Keratinocyte (primary cell): ENCODE measurements at regions not wholly inside any gene's neighbourhood (a gene's known extent, or its start where the extent isn't known, plus 50 kb on each side); places are given as distances from the start of the nearest gene placed in this dataset.

Experiments
- DNase-seq: peaks from one replicate; pipeline ENCODE4 v3.0.0-alpha.2; 2011; ENCODE audit warnings: low read depth, missing footprints, low spot score
- FAIRE-seq: peaks from 2 replicates; lab custom pipeline; 2011; peaks lifted over from hg19 to GRCh38; lab: Jason Lieb, UNC
- H2AFZ ChIP-seq: 2 replicates; pipeline ENCODE4 v1.6.0; 2012; ENCODE audit warnings: low read length, control low read depth, inconsistent platforms; ENCODE audit not compliant: control insufficient read depth
- H3K27ac ChIP-seq: 2 replicates; pipeline ENCODE4 v1.5.1; 2011; ENCODE audit warnings: low read length; ENCODE audit not compliant: control insufficient read depth, insufficient read depth
- H3K27me3 ChIP-seq: 3 replicates; pipeline ENCODE4 v1.6.0; 2011; ENCODE audit warnings: low read length; ENCODE audit not compliant: control insufficient read depth, insufficient read depth; ENCODE audit errors: extremely low read depth
- H3K36me3 ChIP-seq, 2 experiments: 2 replicates in 1 of 2; 3 replicates in 1 of 2; pipeline ENCODE4 v1.5.1; 2011; ENCODE audit warnings: low read length in 2 of 2, mild to moderate bottlenecking in 1 of 2; ENCODE audit not compliant: control insufficient read depth in 2 of 2, insufficient read depth in 2 of 2; ENCODE audit errors: extremely low read depth in 1 of 2
- H3K4me1 ChIP-seq: 3 replicates; pipeline ENCODE4 v1.5.1; 2011; ENCODE audit warnings: low read length; ENCODE audit not compliant: control insufficient read depth, insufficient read depth; ENCODE audit errors: extremely low read depth
- H3K4me2 ChIP-seq: 3 replicates; pipeline ENCODE4 v1.6.0; 2011; ENCODE audit warnings: low read depth, low read length; ENCODE audit not compliant: control insufficient read depth, insufficient read depth; ENCODE audit errors: extremely low read depth
- H3K4me3 ChIP-seq, 3 experiments: fragments of 200-600 bp in 1 of 3; sonication (generic) in 1 of 3; 2 replicates in 2 of 3; 3 replicates in 1 of 3; pipeline ENCODE4 v1.5.1; 2011 to 2016; ENCODE audit warnings: low read length in 3 of 3, mild to moderate bottlenecking in 3 of 3, control low read depth in 2 of 3, inconsistent platforms in 1 of 3, low read depth in 1 of 3, mixed read lengths in 1 of 3, mixed run types in 1 of 3, moderate library complexity in 1 of 3; ENCODE audit not compliant: control insufficient read depth in 2 of 3, insufficient read depth in 2 of 3; ENCODE audit errors: extremely low read depth in 1 of 3
- H3K79me2 ChIP-seq: 2 replicates; pipeline ENCODE4 v1.6.0; 2012; ENCODE audit warnings: low read length; ENCODE audit not compliant: control insufficient read depth, insufficient read depth
- H3K9ac ChIP-seq: 3 replicates; pipeline ENCODE4 v1.6.0; 2011; ENCODE audit warnings: low read length; ENCODE audit not compliant: control insufficient read depth, insufficient read depth; ENCODE audit errors: extremely low read depth
- H3K9me1 ChIP-seq: 3 replicates; pipeline ENCODE4 v1.6.0; 2011; ENCODE audit warnings: low read length; ENCODE audit not compliant: control insufficient read depth, insufficient read depth; ENCODE audit errors: extremely low read depth
- H3K9me3 ChIP-seq: 2 replicates; pipeline ENCODE4 v1.5.1; 2012; ENCODE audit warnings: low read depth, low read length; ENCODE audit not compliant: control insufficient read depth
- H4K20me1 ChIP-seq: 3 replicates; pipeline ENCODE4 v1.6.0; 2011; ENCODE audit warnings: low read length; ENCODE audit not compliant: control insufficient read depth, insufficient read depth; ENCODE audit errors: extremely low read depth
- CTCF ChIP-seq, 3 experiments: IDR thresholded peaks in 1 of 3; conservative IDR thresholded peaks in 1 of 3; optimal IDR thresholded peaks in 1 of 3; 2 replicates in 2 of 3; 3 replicates in 1 of 3; pipeline versions ENCODE3 to v1.5.1; 2011; ENCODE audit warnings: low read length in 3 of 3, mild to moderate bottlenecking in 3 of 3, moderate library complexity in 2 of 3, control low read depth in 1 of 3, inconsistent platforms in 1 of 3; ENCODE audit not compliant: insufficient read depth in 2 of 3; ENCODE audit errors: extremely low read depth in 1 of 3
- EZH2 ChIP-seq: IDR thresholded peaks from one replicate; pipeline ENCODE4 v1.6.1; 2012; ENCODE audit warnings: inconsistent platforms, mild to moderate bottlenecking, low read length, moderate library complexity
- dilution Hi-C: fragments of 300-500 bp; cut with MboI; formaldehyde crosslinking; loops from one replicate; pipeline ENCODE4 v1.7.0; 2020; ENCODE audit warnings: low sequenced_read_pairs; ENCODE audit not compliant: extremely low pct_ligation_motif_present

GRCh38 chr10:44713307-44713706, 197.8 kb upstream of the TMEM72 start:
- Histone ChIP-seq H3K4me2 (no peak overlapping the region), H2AFZ (no peak overlapping the region), H3K36me3 (no peaks in the 10 kb centered on the region), H3K27ac (no peak overlapping the region), H3K4me1 (no peaks in the 10 kb centered on the region), H3K9me1 (no peaks in the 10 kb centered on the region), H3K9ac (no peak overlapping the region), H3K4me3 (no peak overlapping the region), H3K27me3 (no peaks in the 10 kb centered on the region), H3K79me2 (no peaks in the 10 kb centered on the region), H3K9me3 (no peaks in the 10 kb centered on the region), H4K20me1 (no peaks in the 10 kb centered on the region)
- FAIRE-seq = no peak
- no peak for TF ChIP-seq EZH2
- no peak for TF ChIP-seq CTCF (optimal IDR thresholded peaks at IDR 0.05 in 1 of 3, IDR thresholded peaks at IDR 0.05 in 1 of 3, conservative IDR thresholded peaks at IDR 0.05 in 1 of 3; ENCODE audit: extremely low read depth in 1 of 3, insufficient read depth in 2 of 3, low read length in 3 of 3)
- dilution Hi-C loops = no loop called here
- DNase-seq = no peak

- no peak overlapping the region for H3K4me2 ChIP-seq
- TF ChIP-seq CTCF (optimal IDR thresholded peaks at IDR 0.05 in 1 of 3, IDR thresholded peaks at IDR 0.05 in 1 of 3, conservative IDR thresholded peaks at IDR 0.05 in 1 of 3; ENCODE audit: extremely low read depth in 1 of 3, insufficient read depth in 2 of 3, low read length in 3 of 3) (no peak), EZH2 (no peak)
Observed at GRCh38 chr10:44714451-44714850, 196.7 kb upstream of the TMEM72 start.

More at GRCh38 chr10:44714451-44714850, 196.7 kb upstream of the TMEM72 start:
- H3K4me1 ChIP-seq = no peaks in the 10 kb centered on the region
- H3K9me3 ChIP-seq = no peaks in the 10 kb centered on the region
- no peak overlapping the region for H3K9ac ChIP-seq
- no peak for FAIRE-seq
- H3K4me3 ChIP-seq = no peak overlapping the region
- H4K20me1 ChIP-seq = no peaks in the 10 kb centered on the region
- no peaks in the 10 kb centered on the region for H3K79me2 ChIP-seq
- dilution Hi-C loops = no loop called here
- no peak overlapping the region for H2AFZ ChIP-seq
- H3K9me1 ChIP-seq = no peaks in the 10 kb centered on the region
- no peaks in the 10 kb centered on the region for H3K36me3 ChIP-seq
- no peaks in the 10 kb centered on the region for H3K27me3 ChIP-seq
- DNase-seq = no peak
- H3K27ac ChIP-seq = no peak overlapping the region
